ENCODE measurements at regions not wholly inside any gene's neighbourhood (a gene's known extent, or its start where the extent isn't known, plus 50 kb on each side); places are given as distances from the start of the nearest gene placed in this dataset.

DNA sequence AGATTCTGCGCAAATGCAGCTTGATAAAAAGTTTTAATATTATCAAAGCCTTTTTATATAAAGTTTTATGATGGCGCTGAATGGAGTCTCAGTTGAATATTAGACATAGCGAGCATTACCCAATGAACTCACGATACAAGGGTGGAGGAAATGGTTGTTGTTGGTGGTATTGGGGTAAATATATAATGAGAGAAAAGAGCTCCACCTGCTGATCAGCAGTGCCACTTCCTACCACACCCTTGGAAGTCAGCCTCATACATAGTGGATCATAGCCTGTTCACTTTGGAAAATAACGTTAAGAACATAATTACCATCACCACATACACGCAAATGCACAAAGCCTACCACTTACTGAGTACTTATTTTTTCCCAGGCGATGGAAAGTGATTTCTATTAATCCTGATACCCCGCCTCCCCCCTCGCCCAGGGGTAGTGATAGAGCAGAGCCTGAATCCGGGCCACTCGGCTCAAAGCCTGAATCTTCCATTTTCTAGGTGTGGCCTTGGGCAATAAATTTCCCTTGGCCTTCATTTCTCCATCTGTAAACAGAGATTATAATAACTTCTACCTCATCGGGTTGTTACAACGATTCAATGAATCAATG lies 358.3 kb downstream of the KLF5 start:
- Histone ChIP-seq H3K27me3 (ENCODE audit: insufficient read depth, low read depth) (no peaks in the 10 kb centered on the region), H3K79me2 (ENCODE audit: insufficient read depth, low read depth) (no peaks in the 10 kb centered on the region), H4K20me1 (ENCODE audit: insufficient read depth) (no peaks in the 10 kb centered on the region), H3K4me1 (ENCODE audit: low read depth, poor library complexity, severe bottlenecking) (no peaks in the 10 kb centered on the region), H2AFZ (ENCODE audit: low read depth) (no peak overlapping the region), H3K9ac (no peak overlapping the region), H3K4me2 (no peak overlapping the region), H3K4me3 (IDR thresholded peaks at IDR 0.05; ENCODE audit: insufficient read depth, low read depth, low read length) (no peak overlapping the region), H3K36me3 (ENCODE audit: insufficient read depth) (no peaks in the 10 kb centered on the region), H3K27ac (no peak overlapping the region)
- TF ChIP-seq, protein P1, sequence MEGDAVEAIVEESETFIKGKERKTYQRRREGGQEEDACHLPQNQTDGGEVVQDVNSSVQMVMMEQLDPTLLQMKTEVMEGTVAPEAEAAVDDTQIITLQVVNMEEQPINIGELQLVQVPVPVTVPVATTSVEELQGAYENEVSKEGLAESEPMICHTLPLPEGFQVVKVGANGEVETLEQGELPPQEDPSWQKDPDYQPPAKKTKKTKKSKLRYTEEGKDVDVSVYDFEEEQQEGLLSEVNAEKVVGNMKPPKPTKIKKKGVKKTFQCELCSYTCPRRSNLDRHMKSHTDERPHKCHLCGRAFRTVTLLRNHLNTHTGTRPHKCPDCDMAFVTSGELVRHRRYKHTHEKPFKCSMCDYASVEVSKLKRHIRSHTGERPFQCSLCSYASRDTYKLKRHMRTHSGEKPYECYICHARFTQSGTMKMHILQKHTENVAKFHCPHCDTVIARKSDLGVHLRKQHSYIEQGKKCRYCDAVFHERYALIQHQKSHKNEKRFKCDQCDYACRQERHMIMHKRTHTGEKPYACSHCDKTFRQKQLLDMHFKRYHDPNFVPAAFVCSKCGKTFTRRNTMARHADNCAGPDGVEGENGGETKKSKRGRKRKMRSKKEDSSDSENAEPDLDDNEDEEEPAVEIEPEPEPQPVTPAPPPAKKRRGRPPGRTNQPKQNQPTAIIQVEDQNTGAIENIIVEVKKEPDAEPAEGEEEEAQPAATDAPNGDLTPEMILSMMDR (conservative IDR thresholded peaks at IDR 0.05; ENCODE audit: low read depth, low read length), result no peak

DNA sequence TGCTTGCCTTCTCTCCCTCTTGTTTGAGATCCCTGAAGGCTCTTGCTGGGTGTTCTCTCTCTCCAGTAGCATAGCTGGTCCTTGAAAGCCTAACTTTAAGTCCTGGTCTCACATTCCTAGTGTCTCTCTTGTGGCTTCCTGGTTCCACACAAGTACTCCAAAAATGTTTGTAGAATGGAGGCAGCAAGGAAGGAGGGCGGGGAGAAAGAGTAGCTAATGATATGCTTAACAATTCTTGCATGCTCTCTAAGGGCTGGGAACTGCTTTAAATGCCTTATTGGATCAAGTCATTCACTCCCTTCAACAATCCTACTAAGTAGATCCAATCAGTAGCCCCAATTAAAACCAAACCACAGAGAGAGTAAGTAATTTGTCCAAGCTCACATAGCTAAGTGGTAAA lies 357.3 kb downstream of the KLF5 start:
- Histone ChIP-seq H3K36me3 (ENCODE audit: insufficient read depth) (no peaks in the 10 kb centered on the region), H3K4me1 (ENCODE audit: low read depth, poor library complexity, severe bottlenecking) (no peaks in the 10 kb centered on the region), H3K79me2 (ENCODE audit: insufficient read depth, low read depth) (no peaks in the 10 kb centered on the region), H3K9ac (no peak overlapping the region), H3K27me3 (ENCODE audit: insufficient read depth, low read depth) (no peaks in the 10 kb centered on the region), H2AFZ (ENCODE audit: low read depth) (no peak overlapping the region), H3K27ac (no peak overlapping the region), H3K4me2 (no peak overlapping the region), H3K4me3 (IDR thresholded peaks at IDR 0.05; ENCODE audit: insufficient read depth, low read depth, low read length) (no peak overlapping the region), H4K20me1 (ENCODE audit: insufficient read depth) (no peaks in the 10 kb centered on the region)
- TF ChIP-seq, protein P1 (conservative IDR thresholded peaks at IDR 0.05; ENCODE audit: low read depth, low read length), result no peak

DNA sequence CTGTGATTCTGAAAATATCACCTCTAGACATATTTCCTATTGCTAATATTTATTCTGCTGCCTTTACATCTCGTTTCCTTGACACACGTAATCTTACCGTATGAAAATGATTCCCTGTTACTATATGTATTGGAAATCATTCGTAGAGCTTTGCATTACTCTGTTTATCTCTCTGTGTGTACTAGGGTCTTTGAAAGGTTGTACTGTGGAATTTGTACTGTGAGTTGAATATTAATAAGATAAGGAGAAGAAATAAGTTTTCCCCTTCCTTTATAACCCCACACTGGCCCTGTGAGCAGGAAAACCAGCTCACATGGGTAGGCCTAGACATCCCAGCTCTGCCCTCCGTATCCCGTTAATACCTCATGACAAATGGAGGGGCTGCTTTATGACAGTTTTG lies 354.9 kb downstream of the KLF5 start:
- no peak overlapping the region for H3K27ac ChIP-seq
- H3K79me2 ChIP-seq (ENCODE audit: insufficient read depth, low read depth), result no peaks in the 10 kb centered on the region
- TF ChIP-seq, protein P1 (conservative IDR thresholded peaks at IDR 0.05; ENCODE audit: low read depth, low read length), result no peak

DNA sequence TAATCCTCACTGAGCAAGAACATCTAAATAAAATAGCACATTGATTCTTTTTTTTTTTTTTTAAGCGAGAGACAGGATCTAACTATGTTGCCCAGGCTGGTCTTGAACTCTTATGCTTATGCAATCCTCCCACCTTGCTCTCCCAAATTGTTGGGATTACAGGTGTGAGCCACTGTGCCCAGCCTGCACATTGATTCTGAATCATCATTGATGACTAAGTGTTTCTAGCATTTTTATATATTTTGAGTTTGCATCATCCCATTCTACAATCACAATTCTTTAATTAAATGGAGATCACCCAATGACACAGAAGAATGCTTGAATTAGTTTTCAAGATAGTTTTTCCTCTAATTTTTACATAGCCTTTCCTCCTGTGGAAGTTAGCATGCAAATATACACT lies 354.1 kb downstream of the KLF5 start:
- Histone ChIP-seq H2AFZ (ENCODE audit: low read depth) (no peak overlapping the region), H3K27me3 (ENCODE audit: insufficient read depth, low read depth) (no peaks in the 10 kb centered on the region), H4K20me1 (ENCODE audit: insufficient read depth) (no peaks in the 10 kb centered on the region), H3K36me3 (ENCODE audit: insufficient read depth) (no peaks in the 10 kb centered on the region), H3K4me1 (ENCODE audit: low read depth, poor library complexity, severe bottlenecking) (no peaks in the 10 kb centered on the region), H3K79me2 (ENCODE audit: insufficient read depth, low read depth) (no peaks in the 10 kb centered on the region), H3K4me3 (IDR thresholded peaks at IDR 0.05; ENCODE audit: insufficient read depth, low read depth, low read length) (no peak overlapping the region), H3K4me2 (no peak overlapping the region), H3K9ac (no peak overlapping the region), H3K27ac (no peak overlapping the region)
- TF ChIP-seq, protein P1 (conservative IDR thresholded peaks at IDR 0.05; ENCODE audit: low read depth, low read length), result no peak

More for the DNA sequence above, 354.9 kb downstream of the KLF5 start:
- H3K4me2 ChIP-seq, result no peak overlapping the region
- no peaks in the 10 kb centered on the region for H4K20me1 ChIP-seq (ENCODE audit: insufficient read depth)
- no peak overlapping the region for H2AFZ ChIP-seq (ENCODE audit: low read depth)
- no peak overlapping the region for H3K9ac ChIP-seq
- no peaks in the 10 kb centered on the region for H3K4me1 ChIP-seq (ENCODE audit: low read depth, poor library complexity, severe bottlenecking)
- H3K4me3 ChIP-seq (IDR thresholded peaks at IDR 0.05; ENCODE audit: insufficient read depth, low read depth, low read length), result no peak overlapping the region
- H3K27me3 ChIP-seq (ENCODE audit: insufficient read depth, low read depth), result no peaks in the 10 kb centered on the region
- H3K36me3 ChIP-seq (ENCODE audit: insufficient read depth), result no peaks in the 10 kb centered on the region
